Parathyroid adenoma (tissue), 2 donors: ENCODE measurements at regions not wholly inside any gene's neighbourhood (a gene's known extent, or its start where the extent isn't known, plus 50 kb on each side); places are given as distances from the start of the nearest gene placed in this dataset.

Experiments
- H2AFZ ChIP-seq: fragments of 300-600 bp; sonication (generic); one replicate; pipeline ENCODE4 v1.7.0; 2017; ENCODE audit warnings: antibody characterized with exemption, mild to moderate bottlenecking
- H3K27ac ChIP-seq: fragments of 300-600 bp; sonication (generic); one replicate; pipeline ENCODE4 v1.7.0; 2017
- H3K27me3 ChIP-seq: fragments of 300-600 bp; sonication (generic); one replicate; pipeline ENCODE4 v1.7.0; 2017; ENCODE audit warnings: low read length; ENCODE audit not compliant: control insufficient read depth, insufficient read depth
- H3K36me3 ChIP-seq: fragments of 300-600 bp; sonication (generic); one replicate; pipeline ENCODE4 v1.7.0; 2017; ENCODE audit warnings: low read length; ENCODE audit not compliant: control insufficient read depth, insufficient read depth
- H3K4me1 ChIP-seq: fragments of 300-600 bp; sonication (generic); one replicate; pipeline ENCODE4 v1.7.0; 2017; ENCODE audit warnings: control low read depth
- H3K4me2 ChIP-seq: fragments of 300-600 bp; sonication (generic); one replicate; pipeline ENCODE4 v1.7.0; 2017; ENCODE audit warnings: low read length
- H3K4me3 ChIP-seq: fragments of 300-600 bp; sonication (generic); one replicate; pipeline ENCODE4 v1.7.0; 2017; ENCODE audit warnings: low read depth, low read length
- H3K79me2 ChIP-seq: fragments of 300-600 bp; sonication (generic); one replicate; pipeline ENCODE4 v1.7.0; 2017; ENCODE audit warnings: control low read depth
- H3K9ac ChIP-seq: fragments of 300-600 bp; sonication (generic); one replicate; pipeline ENCODE4 v1.7.0; 2017; ENCODE audit warnings: mild to moderate bottlenecking
- H3K9me3 ChIP-seq: fragments of 300-600 bp; sonication (generic); one replicate; pipeline ENCODE4 v1.7.0; 2017; ENCODE audit warnings: low read length; ENCODE audit not compliant: control insufficient read depth
- CTCF ChIP-seq: fragments of 300-600 bp; sonication (generic); IDR thresholded peaks from one replicate; pipeline ENCODE4 v1.7.0; 2017; ENCODE audit warnings: antibody characterized with exemption, mild to moderate bottlenecking
- donor health status: primary hyperparathyroidism.

- no peak overlapping the region for H2AFZ ChIP-seq
- TF ChIP-seq CTCF, result no peak
- H3K4me3 ChIP-seq, result no peak overlapping the region
- H3K9ac ChIP-seq, result no peak overlapping the region
- no peaks in the 10 kb centered on the region for H3K79me2 ChIP-seq
- H3K4me2 ChIP-seq, result no peak overlapping the region
- no peaks in the 10 kb centered on the region for H3K9me3 ChIP-seq
- no peaks in the 10 kb centered on the region for H3K36me3 ChIP-seq
- no peaks in the 10 kb centered on the region for H3K4me1 ChIP-seq
- H3K27me3 ChIP-seq, result no peaks in the 10 kb centered on the region
- H3K27ac ChIP-seq, result no peak overlapping the region
Observed at GRCh38 chr18:70457788-70458187, 168.9 kb downstream of the SOCS6 start.

GRCh38 chr18:70457223-70457622, 168.4 kb downstream of the SOCS6 start:
- no peak overlapping the region for H3K9ac ChIP-seq
- no peaks in the 10 kb centered on the region for H3K36me3 ChIP-seq
- no peaks in the 10 kb centered on the region for H3K4me1 ChIP-seq
- no peaks in the 10 kb centered on the region for H3K79me2 ChIP-seq
- no peaks in the 10 kb centered on the region for H3K27me3 ChIP-seq
- H3K4me3 ChIP-seq, result no peak overlapping the region
- no peak overlapping the region for H3K27ac ChIP-seq
- no peak overlapping the region for H3K4me2 ChIP-seq
- H2AFZ ChIP-seq, result no peak overlapping the region
- no peak for TF ChIP-seq CTCF
- no peaks in the 10 kb centered on the region for H3K9me3 ChIP-seq

GRCh38 chr18:70456376-70456775, 167.5 kb downstream of the SOCS6 start:
- Histone ChIP-seq H3K9me3 (no peaks in the 10 kb centered on the region), H3K27me3 (no peaks in the 10 kb centered on the region), H2AFZ (no peak overlapping the region), H3K9ac (no peak overlapping the region), H3K4me1 (no peaks in the 10 kb centered on the region), H3K36me3 (no peaks in the 10 kb centered on the region), H3K4me2 (no peak overlapping the region), H3K27ac (no peak overlapping the region), H3K4me3 (no peak overlapping the region), H3K79me2 (no peaks in the 10 kb centered on the region)
- TF ChIP-seq CTCF, result no peak

- H3K4me1 ChIP-seq, result no peaks in the 10 kb centered on the region
- no peaks in the 10 kb centered on the region for H3K9me3 ChIP-seq
- H3K79me2 ChIP-seq, result no peaks in the 10 kb centered on the region
- H3K4me2 ChIP-seq, result no peak overlapping the region
- H2AFZ ChIP-seq, result no peak overlapping the region
- TF ChIP-seq CTCF, result no peak
- no peaks in the 10 kb centered on the region for H3K36me3 ChIP-seq
- no peaks in the 10 kb centered on the region for H3K27me3 ChIP-seq
- H3K9ac ChIP-seq, result no peak overlapping the region
- no peak overlapping the region for H3K27ac ChIP-seq
- H3K4me3 ChIP-seq, result no peak overlapping the region
Observed at GRCh38 chr18:70455731-70456130, 166.9 kb downstream of the SOCS6 start.

- peak overlapping the region; percentile 4 for H2AFZ ChIP-seq
- no peaks in the 10 kb centered on the region for H3K9me3 ChIP-seq
- no peak overlapping the region for H3K4me2 ChIP-seq
- H3K27me3 ChIP-seq, result no peaks in the 10 kb centered on the region
- no peak overlapping the region for H3K4me3 ChIP-seq
- no peaks in the 10 kb centered on the region for H3K36me3 ChIP-seq
- H3K4me1 ChIP-seq, result no peaks in the 10 kb centered on the region
- no peak overlapping the region for H3K27ac ChIP-seq
- peak; percentile 69 for TF ChIP-seq CTCF
- H3K79me2 ChIP-seq, result no peaks in the 10 kb centered on the region
- H3K9ac ChIP-seq, result no peak overlapping the region
Observed at GRCh38 chr18:70454704-70455322, 166.0 kb downstream of the SOCS6 start.
